ENCODE measurements at regions not wholly inside any gene's neighbourhood (a gene's known extent, or its start where the extent isn't known, plus 50 kb on each side); places are given as distances from the start of the nearest gene placed in this dataset.

DNA sequence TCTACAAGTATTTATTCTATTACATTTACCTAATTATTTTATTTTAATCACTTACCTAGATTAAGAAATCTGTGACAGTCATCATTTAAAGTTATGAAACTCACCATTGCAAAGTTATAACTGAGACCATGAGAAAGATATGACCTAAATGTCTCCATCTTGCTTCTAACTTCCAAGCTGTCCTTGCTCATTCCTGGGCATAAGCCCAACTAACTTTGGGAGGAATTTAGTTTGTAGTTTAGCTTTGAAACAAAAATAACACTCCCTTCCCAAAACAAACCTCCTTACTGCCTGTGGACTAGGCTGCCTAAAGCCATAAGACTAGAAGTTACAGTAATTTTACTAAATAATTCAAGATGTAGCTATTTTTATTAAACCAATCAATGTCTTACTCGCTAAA is 195.6 kb upstream of the RAI14 start:
- H3K27me3 ChIP-seq (ENCODE audit: control insufficient read depth in 2 of 2, insufficient read depth in 2 of 2, low read length in 2 of 2), result peaks cover 2 to 3% of the 10 kb centered on the region in 2 experiments
- no peaks in the 10 kb centered on the region for H3K79me2 ChIP-seq (ENCODE audit: control insufficient read depth, insufficient read depth, low read length)
- BruUV-seq (replicated peaks), result no TSS peak
- H3K36me3 ChIP-seq (ENCODE audit: control insufficient read depth in 2 of 2, extremely low read depth in 1 of 2, insufficient read depth in 2 of 2, low read length in 2 of 2), result no peaks in the 10 kb centered on the region
- H3K9ac ChIP-seq (replicated peaks; ENCODE audit: extremely low read depth, insufficient read depth, low read length), result no peak overlapping the region
- TF ChIP-seq POLR2AphosphoS5 (IDR thresholded peaks at IDR 0.05; ENCODE audit: insufficient read depth, low read depth, low read length), result no peak
- no peak for TF ChIP-seq FOS (IDR thresholded peaks at IDR 0.05; ENCODE audit: borderline replicate concordance, insufficient read depth, low read length)
- TF ChIP-seq MYC (IDR thresholded peaks at IDR 0.05; ENCODE audit: low read depth, low read length), result no peak
- no peak for TF ChIP-seq GATA2 (IDR thresholded peaks at IDR 0.05; ENCODE audit: insufficient read depth, insufficient read length, low read depth, low read length)
- no peak for TF ChIP-seq JUN (IDR thresholded peaks at IDR 0.05; ENCODE audit: borderline replicate concordance, insufficient read depth, insufficient read length, low read depth)
- TF ChIP-seq, protein P1, sequence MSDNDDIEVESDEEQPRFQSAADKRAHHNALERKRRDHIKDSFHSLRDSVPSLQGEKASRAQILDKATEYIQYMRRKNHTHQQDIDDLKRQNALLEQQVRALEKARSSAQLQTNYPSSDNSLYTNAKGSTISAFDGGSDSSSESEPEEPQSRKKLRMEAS (IDR thresholded peaks at IDR 0.05; ENCODE audit: insufficient read depth, insufficient read length), result no peak
- no peak for TF ChIP-seq POLR2A (IDR thresholded peaks at IDR 0.05; ENCODE audit: low read depth, low read length)
- TF ChIP-seq EZH2 (IDR thresholded peaks at IDR 0.05; ENCODE audit: borderline replicate concordance, low read depth, low read length, severe bottlenecking), result no peak
- TF ChIP-seq, protein P2, sequence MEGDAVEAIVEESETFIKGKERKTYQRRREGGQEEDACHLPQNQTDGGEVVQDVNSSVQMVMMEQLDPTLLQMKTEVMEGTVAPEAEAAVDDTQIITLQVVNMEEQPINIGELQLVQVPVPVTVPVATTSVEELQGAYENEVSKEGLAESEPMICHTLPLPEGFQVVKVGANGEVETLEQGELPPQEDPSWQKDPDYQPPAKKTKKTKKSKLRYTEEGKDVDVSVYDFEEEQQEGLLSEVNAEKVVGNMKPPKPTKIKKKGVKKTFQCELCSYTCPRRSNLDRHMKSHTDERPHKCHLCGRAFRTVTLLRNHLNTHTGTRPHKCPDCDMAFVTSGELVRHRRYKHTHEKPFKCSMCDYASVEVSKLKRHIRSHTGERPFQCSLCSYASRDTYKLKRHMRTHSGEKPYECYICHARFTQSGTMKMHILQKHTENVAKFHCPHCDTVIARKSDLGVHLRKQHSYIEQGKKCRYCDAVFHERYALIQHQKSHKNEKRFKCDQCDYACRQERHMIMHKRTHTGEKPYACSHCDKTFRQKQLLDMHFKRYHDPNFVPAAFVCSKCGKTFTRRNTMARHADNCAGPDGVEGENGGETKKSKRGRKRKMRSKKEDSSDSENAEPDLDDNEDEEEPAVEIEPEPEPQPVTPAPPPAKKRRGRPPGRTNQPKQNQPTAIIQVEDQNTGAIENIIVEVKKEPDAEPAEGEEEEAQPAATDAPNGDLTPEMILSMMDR (IDR thresholded peaks at IDR 0.05; ENCODE audit: extremely low read depth in 1 of 2, insufficient read depth in 1 of 2, low read depth in 1 of 2, low read length in 2 of 2), result no peak
- H4K20me1 ChIP-seq (replicated peaks; ENCODE audit: control insufficient read depth, extremely low read depth, insufficient read depth, low read length), result no peaks in the 10 kb centered on the region
- dilution Hi-C loops (cut with MboI; ENCODE audit: extremely low pct_ligation_motif_present, low sequenced_read_pairs) (no loop called here), intact Hi-C loops (cut with micrococcal nuclease) (no loop called here)
- H3K4me2 ChIP-seq (ENCODE audit: insufficient read depth, low read length), result no peak overlapping the region
- DNase-seq (ENCODE audit: low read depth, low spot score) (no peak), FAIRE-seq (no peak)
- no peaks in the 10 kb centered on the region for H3K4me1 ChIP-seq (ENCODE audit: control insufficient read depth, extremely low read depth, insufficient read depth, low read length)
- H3K4me3 ChIP-seq (replicated peaks in 1 of 3; ENCODE audit: insufficient read depth in 1 of 3, low read depth in 1 of 3, low read length in 3 of 3), result no peak overlapping the region
- ChIA-PET CTCF (interaction anchor here (0.9 to 1.5 kb wide), 2 partner anchors 460 to 463 kb away, joined by 3 to 4 read pairs; no protein-coding TSS in a partner anchor), POLR2A (no interaction called here)
- H2AFZ ChIP-seq (ENCODE audit: low read depth, low read length), result no peak overlapping the region
- H3K27ac ChIP-seq (ENCODE audit: insufficient read depth, low read depth, low read length), result no peak overlapping the region
- no peaks in the 10 kb centered on the region for H3K9me1 ChIP-seq (replicated peaks; ENCODE audit: control insufficient read depth, extremely low read depth, insufficient read depth, low read length)
- H3K9me3 ChIP-seq (replicated peaks; ENCODE audit: control insufficient read depth, insufficient read depth, low read length), result no peaks in the 10 kb centered on the region
